ENCODE measurements at regions not wholly inside any gene's neighbourhood (a gene's known extent, or its start where the extent isn't known, plus 50 kb on each side); places are given as distances from the start of the nearest gene placed in this dataset.

DNA sequence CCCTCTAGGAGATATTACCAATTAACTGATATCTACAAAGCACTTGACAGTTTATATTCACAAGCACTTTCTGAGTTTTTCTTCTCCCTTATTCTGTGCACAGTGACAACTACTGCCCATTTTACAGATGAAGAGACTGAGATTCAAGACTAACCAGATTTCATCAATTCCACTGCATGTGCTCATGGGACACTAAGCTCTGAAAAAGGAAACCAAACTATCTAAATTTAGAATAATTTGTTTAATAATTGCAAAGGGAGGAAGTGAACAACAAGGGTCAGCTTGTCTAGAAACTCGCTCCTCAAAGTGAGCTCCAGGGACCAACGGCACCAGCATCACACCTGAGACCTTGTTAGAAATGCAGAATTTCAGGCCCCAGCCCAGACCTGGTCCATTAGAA, 50.8 kb upstream of the MYLIP start:
- no peak for DNase-seq (ENCODE audit: low read depth)

- DNase-seq (ENCODE audit: low read depth): no peak
These were observed 59.2 kb upstream of the MYLIP start for GRCh38 chr6:16069671-16070070.

DNA sequence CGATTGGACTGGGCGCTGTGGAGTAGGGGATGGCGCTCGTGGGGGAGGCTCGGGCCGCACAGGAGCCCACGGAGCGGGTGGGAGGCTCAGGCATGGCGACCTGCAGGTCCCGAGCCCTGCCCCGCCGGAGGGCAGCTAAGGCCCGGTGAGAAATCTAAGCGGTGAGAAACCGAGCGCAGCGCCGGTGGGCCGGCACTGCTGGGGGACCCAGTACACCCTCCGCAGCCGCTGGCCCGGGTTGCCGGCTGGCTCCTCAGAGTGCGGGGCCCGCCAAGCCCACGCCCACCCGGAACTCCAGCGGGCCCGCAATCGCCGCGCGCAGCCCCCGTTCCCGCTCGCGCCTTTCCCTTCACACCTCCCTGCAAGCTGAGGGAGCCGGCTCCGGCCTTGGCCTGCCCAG, 59.7 kb upstream of the MYLIP start:
- no peak for DNase-seq (ENCODE audit: low read depth)

GRCh38 chr6:16067568-16067967, 61.3 kb upstream of the MYLIP start:
- DNase-seq (ENCODE audit: low read depth): no peak

- no peak for DNase-seq (ENCODE audit: low read depth)
These were observed 64.2 kb upstream of the MYLIP start for GRCh38 chr6:16064671-16065072.

DNA sequence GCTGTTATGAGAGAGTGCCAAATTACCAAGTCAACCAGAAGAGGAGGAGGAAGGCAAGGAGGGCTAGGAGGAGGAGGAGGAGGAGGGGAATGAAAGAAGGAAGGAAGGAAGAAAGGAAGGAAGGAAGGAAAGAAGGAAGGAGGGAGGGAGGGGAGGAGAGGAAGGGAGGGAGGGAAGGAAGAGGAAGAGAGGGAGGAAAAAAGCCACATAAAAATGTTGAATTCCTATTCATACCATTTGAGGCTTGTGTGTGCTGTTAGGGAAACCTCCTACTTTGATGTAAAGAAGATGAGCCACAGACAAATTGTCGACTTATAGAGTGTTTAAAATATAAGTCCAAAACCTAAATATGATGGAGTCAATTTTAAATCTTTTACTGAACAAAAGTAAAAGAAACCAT, 65.3 kb upstream of the MYLIP start:
- DNase-seq (ENCODE audit: low read depth): no peak

DNA sequence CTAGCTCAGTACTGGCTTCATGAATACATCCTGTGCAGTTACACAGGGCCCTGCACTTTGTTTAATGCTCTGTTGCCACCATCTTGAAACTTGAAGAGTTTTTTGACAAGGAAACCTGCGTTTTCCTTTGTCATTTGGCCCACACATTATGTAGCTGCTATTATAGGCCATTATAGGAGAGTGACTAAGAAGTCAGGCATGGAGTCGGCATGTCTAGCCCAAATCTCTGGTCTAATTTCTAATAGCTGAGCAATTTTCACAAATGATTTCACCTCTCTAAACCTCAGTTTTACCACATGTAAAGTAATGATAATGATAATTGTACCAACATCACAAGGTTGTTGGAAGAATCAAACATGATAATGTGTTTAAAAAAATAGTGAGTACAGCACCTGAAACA, 67.1 kb upstream of the MYLIP start:
- no peak for DNase-seq (ENCODE audit: low read depth)

GRCh38 chr6:16060039-16060438, 68.8 kb upstream of the MYLIP start:
- no peak for DNase-seq (ENCODE audit: low read depth)

DNA sequence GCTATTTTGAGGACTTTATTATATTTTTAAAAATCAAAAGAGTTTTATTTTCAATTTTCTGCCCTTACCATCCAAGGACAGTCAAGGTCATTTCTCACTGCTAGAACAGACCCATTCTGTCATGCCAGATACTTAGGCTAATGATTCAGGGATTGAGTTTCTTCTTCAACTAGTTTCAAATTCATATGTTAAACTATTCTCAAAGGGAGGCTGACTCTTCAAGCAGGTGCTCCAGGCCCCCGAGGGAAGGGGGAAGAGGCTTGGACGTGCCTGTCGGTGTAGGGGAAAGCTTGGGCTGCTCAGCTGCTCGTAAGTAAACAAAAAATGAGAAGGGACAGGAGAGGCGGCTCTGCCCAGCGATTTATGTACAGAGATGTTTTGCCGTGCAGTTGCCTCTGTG, 69.4 kb upstream of the MYLIP start:
- DNase-seq (ENCODE audit: low read depth): no peak

GRCh38 chr6:16058929-16059345, 69.9 kb upstream of the MYLIP start:
- DNase-seq (ENCODE audit: low read depth): no peak

DNA sequence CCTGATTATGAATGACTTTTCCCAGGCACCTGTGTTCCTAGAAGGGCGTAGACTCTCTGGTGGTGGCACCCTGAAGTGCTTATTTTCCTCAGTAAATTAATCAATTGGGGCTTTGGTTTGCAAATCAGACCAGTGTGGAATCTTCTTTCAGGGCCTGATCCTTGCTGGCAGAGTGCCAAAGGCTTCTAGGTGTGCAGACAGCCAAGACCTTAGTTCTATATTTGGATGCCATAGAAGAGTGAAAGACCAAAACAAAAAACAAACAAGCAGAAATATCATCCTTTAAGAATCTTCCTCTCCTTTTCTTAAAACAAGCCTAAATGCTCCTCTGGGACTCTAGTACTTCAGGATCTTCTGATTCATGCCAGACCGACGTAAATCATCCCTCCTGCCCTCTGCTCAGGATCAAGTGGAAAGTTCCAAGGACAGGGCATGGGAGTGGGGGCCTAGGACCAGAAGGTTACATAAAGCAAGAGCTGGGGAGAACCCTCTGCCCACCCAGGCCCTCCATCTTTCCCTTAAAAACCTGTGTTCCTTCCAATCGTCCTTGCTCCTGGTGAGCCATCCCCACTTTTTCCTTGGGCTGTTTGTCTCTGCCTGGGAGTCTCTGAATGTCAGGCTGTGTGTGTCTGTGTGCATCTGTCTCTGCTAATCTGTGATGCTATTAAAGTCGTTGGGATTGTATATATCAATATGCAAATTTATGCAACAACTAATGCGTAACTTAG, 70.5 kb upstream of the MYLIP start:
- no peak for DNase-seq (ENCODE audit: low read depth)

GRCh38 chr6:16057446-16057845, 71.4 kb upstream of the MYLIP start:
- no peak for DNase-seq (ENCODE audit: low read depth)

GRCh38 chr6:16056263-16056870, 72.5 kb upstream of the MYLIP start:
- no peak for DNase-seq (ENCODE audit: low read depth)

DNA sequence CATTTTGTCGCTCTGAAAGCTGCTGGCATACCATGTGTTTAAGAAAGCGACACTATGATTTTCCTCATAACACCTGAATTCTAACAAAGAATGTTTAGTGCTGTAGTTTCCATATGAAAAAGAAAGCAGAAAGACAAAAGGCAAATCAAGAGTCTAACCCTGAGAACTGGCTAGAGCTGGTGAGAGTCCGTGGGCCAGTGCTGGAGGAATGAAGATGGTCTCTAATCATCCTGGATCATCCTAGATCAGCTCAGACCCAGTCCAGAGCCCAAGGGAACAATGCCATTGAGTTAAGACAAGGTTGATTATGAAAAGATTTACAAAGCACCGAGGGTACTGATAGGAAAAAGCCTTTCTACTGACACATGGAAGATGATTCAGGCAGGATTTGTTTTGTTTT, 73.0 kb upstream of the MYLIP start:
- DNase-seq (ENCODE audit: low read depth): no peak

DNA sequence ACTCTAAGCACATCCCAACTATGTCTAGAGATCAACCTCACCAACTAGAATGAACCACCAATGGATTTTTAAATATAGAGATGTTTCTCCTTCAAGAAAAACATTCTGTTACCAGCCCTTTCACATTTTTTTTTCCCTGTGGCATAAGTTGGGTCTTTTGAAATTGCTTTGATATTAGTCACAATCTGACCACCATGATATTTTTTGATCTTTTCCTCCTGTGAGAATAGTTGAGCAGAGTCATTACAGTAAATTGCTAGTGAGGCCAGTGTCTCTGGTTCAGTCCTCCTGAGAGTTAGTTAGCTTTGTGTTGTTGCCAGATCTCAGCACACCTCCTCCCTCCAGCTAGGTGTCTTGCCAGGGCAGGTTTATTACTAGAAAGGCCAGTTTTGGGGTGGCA, 79.7 kb upstream of the MYLIP start:
- no peak for DNase-seq (ENCODE audit: low read depth)

GRCh38 chr6:16048221-16048620, 80.7 kb upstream of the MYLIP start:
- DNase-seq (ENCODE audit: low read depth): no peak

GRCh38 chr6:16047435-16047990, 81.4 kb upstream of the MYLIP start:
- no peak for DNase-seq (ENCODE audit: low read depth)

DNA sequence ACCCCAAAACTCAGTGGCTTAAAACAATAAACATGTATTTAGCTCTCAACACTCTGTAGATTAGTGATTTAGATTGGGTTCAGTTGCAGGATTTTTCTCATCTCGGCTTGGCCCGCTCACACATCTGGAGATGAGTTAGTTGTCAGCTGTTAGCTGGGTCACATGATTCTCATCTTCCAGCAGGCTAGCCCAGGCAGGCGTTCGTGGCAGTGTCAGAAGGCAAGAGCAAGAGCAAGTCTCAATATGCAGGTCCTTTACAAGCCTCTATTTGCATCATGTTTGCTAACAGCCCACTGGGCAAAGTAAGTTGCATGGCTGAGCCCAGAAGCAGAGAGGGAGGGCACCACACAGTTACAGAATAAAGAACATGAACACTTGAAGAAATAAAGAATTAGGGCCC, 83.6 kb upstream of the MYLIP start:
- DNase-seq (ENCODE audit: low read depth): no peak

DNA sequence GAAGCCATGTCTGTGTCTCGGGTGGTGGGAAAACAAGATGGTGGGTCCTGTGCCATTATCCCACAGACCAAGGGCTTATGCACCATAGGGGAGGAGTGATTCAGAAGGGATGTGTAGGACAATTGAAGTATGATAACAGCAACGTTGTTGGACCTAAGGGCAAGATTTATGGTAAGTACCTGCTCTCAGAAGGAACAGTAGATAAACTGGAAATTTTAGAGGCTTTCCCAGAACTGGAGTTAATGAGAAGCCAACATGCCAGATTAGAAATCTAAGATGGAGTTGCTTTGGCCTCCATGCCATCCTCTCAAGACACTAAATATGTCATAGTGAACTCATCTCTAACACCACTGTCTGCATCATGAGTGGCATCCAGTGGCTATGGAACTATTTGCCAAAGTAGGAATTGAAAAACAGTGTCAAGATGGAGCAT, 84.7 kb upstream of the MYLIP start:
- DNase-seq (ENCODE audit: low read depth): no peak

- DNase-seq (ENCODE audit: low read depth): no peak
These were observed 85.4 kb upstream of the MYLIP start for GRCh38 chr6:16043171-16044135.

- no peak for DNase-seq (ENCODE audit: low read depth)
These were observed 86.1 kb upstream of the MYLIP start for GRCh38 chr6:16042751-16043150.

- no peak for DNase-seq (ENCODE audit: low read depth)
These were observed 87.6 kb upstream of the MYLIP start for GRCh38 chr6:16041327-16041726.

GRCh38 chr6:16040628-16040974, 88.3 kb upstream of the MYLIP start:
- no peak for DNase-seq (ENCODE audit: low read depth)
